SK-N-SH (cell line): ENCODE measurements at regions not wholly inside any gene's neighbourhood (a gene's known extent, or its start where the extent isn't known, plus 50 kb on each side); places are given as distances from the start of the nearest gene placed in this dataset.

Experiments used
- CTCF ChIA-PET: fragments of 300-600, 350-600 bp; formaldehyde crosslinking; extraction: SDS; loops from one replicate; lab custom pipeline; 2021; lab: Yijun Ruan, JAX
- POLR2A ChIA-PET: fragments of 350-600 bp; sonication (Branson Sonifier 250); formaldehyde crosslinking; extraction: SDS; loops from one replicate; lab custom pipeline; 2020; ENCODE audit warnings: antibody characterized with exemption, inconsistent platforms; lab: Yijun Ruan, JAX
- DNase-seq: peaks from one replicate; pipeline ENCODE4 v3.0.0; 2012
- H2AFZ ChIP-seq: fragments of 200-600 bp; sonication (generic); 2 replicates; pipeline ENCODE4 v1.8.1; 2016; ENCODE audit warnings: antibody characterized with exemption, mild to moderate bottlenecking, low read depth
- H3F3A ChIP-seq: fragments of 200-600 bp; sonication (generic); replicated peaks from 2 replicates; pipeline ENCODE3; 2016; ENCODE audit warnings: antibody characterized with exemption, mild to moderate bottlenecking; ENCODE audit not compliant: insufficient read depth
- H3K27ac ChIP-seq, 2 experiments: fragments of 200-500 bp in 1 of 2; fragments of 200-600 bp in 1 of 2; sonication (Bioruptor generic) in 1 of 2; sonication (generic), shearing (Covaris generic) in 1 of 2; 2 replicates each; pipeline versions ENCODE4 v1.5.1 to v1.6.1; 2014 to 2016; ENCODE audit warnings: low read depth in 2 of 2, inconsistent platforms in 1 of 2, low read length in 1 of 2, mild to moderate bottlenecking in 1 of 2, mixed read lengths in 1 of 2
- H3K27me3 ChIP-seq: fragments of 200-600 bp; sonication (generic), shearing (Covaris generic); 2 replicates; pipeline ENCODE4 v1.6.1; 2016; ENCODE audit warnings: mixed run types; ENCODE audit not compliant: insufficient read depth
- H3K36me3 ChIP-seq, 2 experiments: fragments of 200-500 bp in 1 of 2; fragments of 200-600 bp in 1 of 2; sonication (Bioruptor generic) in 1 of 2; sonication (generic) in 1 of 2; replicated peaks in 1 of 2; 2 replicates each; pipeline versions ENCODE3 to v1.5.1; 2014 to 2016; ENCODE audit warnings: low read length in 1 of 2, mild to moderate bottlenecking in 1 of 2; ENCODE audit not compliant: insufficient read depth in 2 of 2, control insufficient read depth in 1 of 2
- H3K4me1 ChIP-seq, 2 experiments: fragments of 200-500 bp in 1 of 2; fragments of 200-600 bp in 1 of 2; sonication (Bioruptor generic) in 1 of 2; sonication (generic), shearing (Covaris generic) in 1 of 2; 2 replicates each; pipeline versions ENCODE4 v1.5.1 to v1.6.1; 2014 to 2016; ENCODE audit warnings: low read depth in 1 of 2, low read length in 1 of 2, mixed run types in 1 of 2; ENCODE audit not compliant: insufficient read depth in 2 of 2, control insufficient read depth in 1 of 2
- H3K4me2 ChIP-seq: fragments of 200-600 bp; sonication (generic), shearing (Covaris generic); 2 replicates; pipeline ENCODE4 v1.6.1; 2017; ENCODE audit warnings: mixed run types
- H3K4me3 ChIP-seq, 2 experiments: fragments of 200-500 bp in 1 of 2; fragments of 200-600 bp in 1 of 2; sonication (Bioruptor generic) in 1 of 2; sonication (generic), shearing (Covaris generic) in 1 of 2; 2 replicates each; pipeline versions ENCODE4 v1.5.1 to v1.8.1; 2014 to 2016; ENCODE audit warnings: low read depth in 2 of 2, inconsistent platforms in 1 of 2, low read length in 1 of 2, mild to moderate bottlenecking in 1 of 2, mixed read lengths in 1 of 2, moderate library complexity in 1 of 2
- H3K79me2 ChIP-seq: fragments of 200-600 bp; sonication (generic); 2 replicates; pipeline ENCODE4 v1.8.1; 2017; ENCODE audit warnings: mild to moderate bottlenecking; ENCODE audit not compliant: insufficient read depth
- H3K9ac ChIP-seq: fragments of 200-600 bp; sonication (generic); 2 replicates; pipeline ENCODE4 v1.6.1; 2017; ENCODE audit warnings: mixed run types
- H3K9me2 ChIP-seq: fragments of 200-600 bp; sonication (generic); 2 replicates; pipeline ENCODE4 v1.6.1; 2017; ENCODE audit warnings: mixed run types
- H3K9me3 ChIP-seq: fragments of 200-600 bp; sonication (generic); 2 replicates; pipeline ENCODE4 v1.6.1; 2017; ENCODE audit warnings: mixed run types, mild to moderate bottlenecking, moderate library complexity
- H4K20me1 ChIP-seq: fragments of 200-600 bp; sonication (generic); 2 replicates; pipeline ENCODE4 v1.6.1; 2017; ENCODE audit warnings: mild to moderate bottlenecking, mixed run types; ENCODE audit not compliant: insufficient read depth
- CTCF ChIP-seq: fragments of 200-600 bp; sonication (generic); IDR thresholded peaks from 2 replicates; pipeline ENCODE4 v1.6.1; 2017; ENCODE audit warnings: antibody characterized with exemption, mild to moderate bottlenecking, moderate library complexity
- EP300 ChIP-seq, 2 experiments: IDR thresholded peaks; 2 replicates each; pipeline versions ENCODE4 v1.4.0 to v1.6.1; 2012; ENCODE audit warnings: borderline replicate concordance in 1 of 2, low read depth in 1 of 2, low read length in 1 of 2
- EZH2phosphoT487 ChIP-seq: fragments of 200-600 bp; sonication (generic); IDR thresholded peaks from 2 replicates; pipeline ENCODE4 v1.6.1; 2017; ENCODE audit warnings: low read depth, mixed run types, mild to moderate bottlenecking, antibody characterized with exemption, moderate library complexity, borderline replicate concordance
- FOSL2 ChIP-seq: IDR thresholded peaks from 2 replicates; pipeline ENCODE4 v1.4.0; 2012; ENCODE audit warnings: low read depth, mild to moderate bottlenecking, moderate library complexity, borderline replicate concordance
- GATA2 ChIP-seq: sonication (generic); formaldehyde crosslinking; IDR thresholded peaks from 2 replicates; pipeline ENCODE4 v1.5.0; 2020; ENCODE audit warnings: mild to moderate bottlenecking, missing genetic modification reagents
- IRF3 ChIP-seq: fragments of 150-350 bp; IDR thresholded peaks from 2 replicates; pipeline ENCODE4 v1.6.1; 2016; ENCODE audit warnings: mild to moderate bottlenecking, low read depth, low read length
- MAX ChIP-seq: IDR thresholded peaks from 2 replicates; pipeline ENCODE4 v1.4.0; 2012; ENCODE audit warnings: low read depth
- MEF2A ChIP-seq: IDR thresholded peaks from 2 replicates; pipeline ENCODE4 v1.4.0; 2012; ENCODE audit warnings: low read depth, borderline replicate concordance
- MXI1 ChIP-seq: IDR thresholded peaks from 2 replicates; pipeline ENCODE4 v1.6.1; 2012; ENCODE audit warnings: mild to moderate bottlenecking, low read depth, low read length, improper control_type of control experiment
- PBX3 ChIP-seq: IDR thresholded peaks from 2 replicates; pipeline ENCODE4; 2012
- POLR2AphosphoS5 ChIP-seq: IDR thresholded peaks from 2 replicates; pipeline ENCODE4 v1.6.1; 2012; ENCODE audit warnings: low read depth, low read length
- RXRA ChIP-seq: IDR thresholded peaks from 2 replicates; pipeline ENCODE4 v1.4.0; 2012; ENCODE audit warnings: low read depth, mild to moderate bottlenecking, borderline replicate concordance
- SMC3 ChIP-seq: IDR thresholded peaks from 2 replicates; pipeline ENCODE4 v1.6.1; 2012; ENCODE audit warnings: low read depth, low read length, improper control_type of control experiment
- TAF1 ChIP-seq: IDR thresholded peaks from 2 replicates; pipeline ENCODE4 v1.6.1; 2012; ENCODE audit warnings: low read depth, mild to moderate bottlenecking, low read length, moderate library complexity, borderline replicate concordance
- TCF12 ChIP-seq: IDR thresholded peaks from 2 replicates; pipeline ENCODE4 v1.4.0; 2012
- TEAD4 ChIP-seq: IDR thresholded peaks from 2 replicates; pipeline ENCODE4 v1.4.0; 2012; ENCODE audit warnings: mild to moderate bottlenecking, borderline replicate concordance; ENCODE audit not compliant: insufficient read depth
- USF2 ChIP-seq: fragments of 150-350 bp; IDR thresholded peaks from 2 replicates; pipeline ENCODE4 v1.6.1; 2017; ENCODE audit warnings: antibody characterized with exemption, low read length, low read depth, borderline replicate concordance
- YY1 ChIP-seq: IDR thresholded peaks from 2 replicates; pipeline ENCODE4 v1.4.0; 2012; ENCODE audit warnings: low read depth, mild to moderate bottlenecking
- WGBS: methylation state at CpG from one replicate; pipeline ENCODE4 v1.1.6; 2017; ENCODE audit warnings: low lambda C conversion rate; 5-methylcytosine and 5-hydroxymethylcytosine counted together

- no peak for DNase-seq
- 2% methylated on average over 4 of the region's 4 CpGs for WGBS
Measured at GRCh38 chr5:23234197-23234596, 273.2 kb upstream of the PRDM9 start.

GRCh38 chr5:23223846-23224245 lies 283.6 kb upstream of the PRDM9 start:
- Histone ChIP-seq H3K79me2 (no peaks in the 10 kb centered on the region), H3K4me2 (no peak overlapping the region), H4K20me1 (no peaks in the 10 kb centered on the region), H3K9ac (no peak overlapping the region), H3K27ac (no peak overlapping the region), H3K9me2 (no peaks in the 10 kb centered on the region), H3K36me3 (no peaks in the 10 kb centered on the region), H3K27me3 (no peaks in the 10 kb centered on the region), H3K9me3 (no peaks in the 10 kb centered on the region), H3K4me1 (no peaks in the 10 kb centered on the region), H2AFZ (no peak overlapping the region), H3K4me3 (no peak overlapping the region), H3F3A (no peaks in the 10 kb centered on the region)
- CTCF ChIA-PET = interaction anchor here (1.0 kb wide), 1 partner anchor 15 kb away, joined by 3 read pairs; no protein-coding TSS in a partner anchor
- no peak for TF ChIP-seq EP300 (IDR thresholded peaks at IDR 0.05; ENCODE audit: borderline replicate concordance in 1 of 2, low read depth in 1 of 2, low read length in 1 of 2)
- no peak for TF ChIP-seq TCF12
- no peak for DNase-seq
- POLR2A ChIA-PET = no interaction called here

More at GRCh38 chr5:23234197-23234596, 273.2 kb upstream of the PRDM9 start:
- H3K27me3 ChIP-seq = peaks cover 4% of the 10 kb centered on the region; the same call in 1 of the 2 replicates
- H3K9ac ChIP-seq = no peak overlapping the region
- no peak overlapping the region for H2AFZ ChIP-seq
- no peaks in the 10 kb centered on the region for H3K79me2 ChIP-seq
- H3K4me1 ChIP-seq = no peaks in the 10 kb centered on the region
- no peak overlapping the region for H3K27ac ChIP-seq
- H3K4me3 ChIP-seq = no peak overlapping the region
- TF ChIP-seq TAF1 = no peak
- TF ChIP-seq YY1 = no peak
- no peak for TF ChIP-seq MAX
- no peak for TF ChIP-seq SMC3
- no peak for TF ChIP-seq RXRA
- no peak for TF ChIP-seq TEAD4
- TF ChIP-seq GATA2 (CRISPR knock-in tag) = no peak
- TF ChIP-seq MXI1 = no peak
- CTCF ChIA-PET = no interaction called here
- POLR2A ChIA-PET = no interaction called here
- no peaks in the 10 kb centered on the region for H3K9me2 ChIP-seq
- no peaks in the 10 kb centered on the region for H3K9me3 ChIP-seq
- H3F3A ChIP-seq = no peaks in the 10 kb centered on the region
- no peak overlapping the region for H3K4me2 ChIP-seq
- H3K36me3 ChIP-seq = no peaks in the 10 kb centered on the region
- H4K20me1 ChIP-seq = no peaks in the 10 kb centered on the region

- Histone ChIP-seq H2AFZ (no peak overlapping the region), H3K27me3 (no peaks in the 10 kb centered on the region), H3K4me3 (no peak overlapping the region), H3K9me2 (no peaks in the 10 kb centered on the region), H3K9ac (no peak overlapping the region), H3K36me3 (no peaks in the 10 kb centered on the region), H3K79me2 (no peaks in the 10 kb centered on the region), H3K4me1 (no peaks in the 10 kb centered on the region), H3K27ac (no peak overlapping the region), H3F3A (no peaks in the 10 kb centered on the region), H4K20me1 (no peaks in the 10 kb centered on the region), H3K9me3 (no peaks in the 10 kb centered on the region), H3K4me2 (no peak overlapping the region)
- TF ChIP-seq POLR2AphosphoS5 (no peak), USF2 (no peak), EZH2phosphoT487 (no peak), EP300 (IDR thresholded peaks at IDR 0.05; ENCODE audit: borderline replicate concordance in 1 of 2, low read depth in 1 of 2, low read length in 1 of 2) (no peak), IRF3 (no peak), SMC3 (no peak), CTCF (no peak), MEF2A (no peak), FOSL2 (no peak), TCF12 (no peak), PBX3 (no peak)
- ChIA-PET POLR2A (no interaction called here), CTCF (interaction anchor here (1.2 to 1.6 kb wide), 2 partner anchors 12 to 13 kb away, joined by 5 to 8 read pairs; no protein-coding TSS in a partner anchor)
- no peak for DNase-seq
- 15% methylated on average over 3 of the region's 3 CpGs for WGBS
Measured at GRCh38 chr5:23221831-23222230, 285.6 kb upstream of the PRDM9 start.
